ENCODE measurements at regions not wholly inside any gene's neighbourhood (a gene's known extent, or its start where the extent isn't known, plus 50 kb on each side); places are given as distances from the start of the nearest gene placed in this dataset.
A peak's percentile ranks its signal among the peaks of the same experiment; 100 is the strongest.

GRCh38 chr2:210842896-210843295, 286.5 kb downstream of the CPS1 start:
- Histone ChIP-seq H3K36me3 (ENCODE audit: control insufficient read depth in 2 of 3, insufficient read depth in 3 of 3, low read length in 3 of 3) (no peaks in the 10 kb centered on the region), H3K9me3 (ENCODE audit: control insufficient read depth in 2 of 3, insufficient read depth in 1 of 3, low read length in 3 of 3) (no peaks in the 10 kb centered on the region), H3K4me3 (ENCODE audit: low read length in 3 of 3) (no peak overlapping the region), H3K27ac (ENCODE audit: low read depth in 2 of 2, low read length in 2 of 2) (no peak overlapping the region), H3K4me1 (ENCODE audit: control insufficient read depth in 2 of 3, insufficient read depth in 2 of 3, low read depth in 1 of 3, low read length in 3 of 3) (no peaks in the 10 kb centered on the region), H3K27me3 (ENCODE audit: control insufficient read depth, insufficient read depth, low read length) (no peaks in the 10 kb centered on the region), H3K9ac (ENCODE audit: low read length in 3 of 3) (no peak overlapping the region)
- FAIRE-seq, result no peak
- no peak for TF ChIP-seq CTCF (IDR thresholded peaks at IDR 0.05; ENCODE audit: borderline replicate concordance, extremely low read depth, insufficient read depth)
- DNase-seq, result peak in 2 of 5 donors; percentile 13 to 14
- intact Hi-C loops (cut with DNase I), result no loop called here

GRCh38 chr2:210844016-210844415, 287.6 kb downstream of the CPS1 start:
- H3K27me3 ChIP-seq (ENCODE audit: control insufficient read depth, insufficient read depth, low read length), result no peaks in the 10 kb centered on the region
- no peaks in the 10 kb centered on the region for H3K9me3 ChIP-seq (ENCODE audit: control insufficient read depth in 2 of 3, insufficient read depth in 1 of 3, low read length in 3 of 3)
- TF ChIP-seq CTCF (IDR thresholded peaks at IDR 0.05; ENCODE audit: borderline replicate concordance, extremely low read depth, insufficient read depth), result no peak
- no peak overlapping the region for H3K9ac ChIP-seq (ENCODE audit: low read length in 3 of 3)
- H3K27ac ChIP-seq (ENCODE audit: low read depth in 2 of 2, low read length in 2 of 2), result no peak overlapping the region
- no peak overlapping the region for H3K4me3 ChIP-seq (ENCODE audit: low read length in 3 of 3)
- no peak for FAIRE-seq
- no peaks in the 10 kb centered on the region for H3K4me1 ChIP-seq (ENCODE audit: control insufficient read depth in 2 of 3, insufficient read depth in 2 of 3, low read depth in 1 of 3, low read length in 3 of 3)
- peak in 1 of 5 donors; percentile 4 for DNase-seq
- H3K36me3 ChIP-seq (ENCODE audit: control insufficient read depth in 2 of 3, insufficient read depth in 3 of 3, low read length in 3 of 3), result no peaks in the 10 kb centered on the region
- intact Hi-C loops (cut with DNase I), result no loop called here

- no peak for TF ChIP-seq CTCF (IDR thresholded peaks at IDR 0.05; ENCODE audit: borderline replicate concordance, extremely low read depth, insufficient read depth)
- intact Hi-C loops (cut with DNase I), result no loop called here
These were observed 302.9 kb downstream of the CPS1 start for GRCh38 chr2:210859314-210859713.

GRCh38 chr2:210860276-210860675, 303.9 kb downstream of the CPS1 start:
- no peaks in the 10 kb centered on the region for H3K36me3 ChIP-seq (ENCODE audit: control insufficient read depth in 2 of 3, insufficient read depth in 3 of 3, low read length in 3 of 3)
- no peak overlapping the region for H3K4me3 ChIP-seq (ENCODE audit: low read length in 3 of 3)
- H3K4me1 ChIP-seq (ENCODE audit: control insufficient read depth in 2 of 3, insufficient read depth in 2 of 3, low read depth in 1 of 3, low read length in 3 of 3), result no peaks in the 10 kb centered on the region
- no peaks in the 10 kb centered on the region for H3K9me3 ChIP-seq (ENCODE audit: control insufficient read depth in 2 of 3, insufficient read depth in 1 of 3, low read length in 3 of 3)
- intact Hi-C loops (cut with DNase I), result no loop called here
- no peak overlapping the region for H3K9ac ChIP-seq (ENCODE audit: low read length in 3 of 3)
- DNase-seq, result no peak
- no peaks in the 10 kb centered on the region for H3K27me3 ChIP-seq (ENCODE audit: control insufficient read depth, insufficient read depth, low read length)
- no peak for FAIRE-seq
- H3K27ac ChIP-seq (ENCODE audit: low read depth in 2 of 2, low read length in 2 of 2), result no peak overlapping the region
- TF ChIP-seq CTCF (IDR thresholded peaks at IDR 0.05; ENCODE audit: borderline replicate concordance, extremely low read depth, insufficient read depth), result no peak

More at GRCh38 chr2:210859314-210859713, 302.9 kb downstream of the CPS1 start:
- no peaks in the 10 kb centered on the region for H3K4me1 ChIP-seq (ENCODE audit: control insufficient read depth in 2 of 3, insufficient read depth in 2 of 3, low read depth in 1 of 3, low read length in 3 of 3)
- no peak for DNase-seq
- no peak overlapping the region for H3K9ac ChIP-seq (ENCODE audit: low read length in 3 of 3)
- no peak for FAIRE-seq
- no peaks in the 10 kb centered on the region for H3K27me3 ChIP-seq (ENCODE audit: control insufficient read depth, insufficient read depth, low read length)
- H3K9me3 ChIP-seq (ENCODE audit: control insufficient read depth in 2 of 3, insufficient read depth in 1 of 3, low read length in 3 of 3), result no peaks in the 10 kb centered on the region
- no peaks in the 10 kb centered on the region for H3K36me3 ChIP-seq (ENCODE audit: control insufficient read depth in 2 of 3, insufficient read depth in 3 of 3, low read length in 3 of 3)
- no peak overlapping the region for H3K4me3 ChIP-seq (ENCODE audit: low read length in 3 of 3)
- no peak overlapping the region for H3K27ac ChIP-seq (ENCODE audit: low read depth in 2 of 2, low read length in 2 of 2)
